OCI-LY3 (cell line): ENCODE measurements at regions not wholly inside any gene's neighbourhood (a gene's known extent, or its start where the extent isn't known, plus 50 kb on each side); places are given as distances from the start of the nearest gene placed in this dataset.
"Not testable (repeated sequence)": the region's sequence is repeated elsewhere in the genome, so short reads cannot be mapped to it uniquely, and the experiment has no call there.

Source experiments
- H2AFZ ChIP-seq: fragments of 200-600, 300-600 bp; shearing (Covaris generic); 2 replicates; pipeline ENCODE4 v1.6.0; 2014; ENCODE audit warnings: antibody characterized with exemption, low read depth, low read length
- H3K27ac ChIP-seq: fragments of 200-600, 300-600 bp; sonication (generic); 2 replicates; pipeline ENCODE4 v1.5.1; 2014; ENCODE audit warnings: mild to moderate bottlenecking, low read length, moderate library complexity, mixed read lengths
- H3K27me3 ChIP-seq: fragments of 200-600, 300-600 bp; sonication (generic); 2 replicates; pipeline ENCODE4 v1.6.1; 2014; ENCODE audit warnings: low read depth, low read length, mixed read lengths
- H3K36me3 ChIP-seq: fragments of 200-600, 300-600 bp; sonication (generic); replicated peaks from 2 replicates; pipeline ENCODE3; 2014; ENCODE audit warnings: low read depth, low read length, mixed read lengths
- H3K4me1 ChIP-seq: fragments of 300-600, 200-600 bp; sonication (generic); 2 replicates; pipeline ENCODE4 v1.6.1; 2014; ENCODE audit warnings: low read length, mixed read lengths
- H3K4me2 ChIP-seq: fragments of 200-600, 300-600 bp; sonication (generic); 2 replicates; pipeline ENCODE4 v1.6.1; 2014; ENCODE audit warnings: low read length, mixed read lengths
- H3K4me3 ChIP-seq: fragments of 300-600, 200-600 bp; sonication (generic); 2 replicates; pipeline ENCODE4 v1.5.1; 2014; ENCODE audit warnings: antibody characterized with exemption, mild to moderate bottlenecking, low read length, moderate library complexity
- H3K79me2 ChIP-seq: fragments of 300-600, 200-600 bp; shearing (Covaris generic); 2 replicates; pipeline ENCODE4 v1.6.1; 2014; ENCODE audit warnings: mild to moderate bottlenecking, low read length, mixed read lengths
- H3K9ac ChIP-seq: fragments of 300-600, 200-600 bp; shearing (Covaris generic); 2 replicates; pipeline ENCODE4 v1.6.0; 2014; ENCODE audit warnings: mild to moderate bottlenecking, low read length, moderate library complexity
- H3K9me3 ChIP-seq: fragments of 200-600, 300-600 bp; shearing (Covaris generic); 2 replicates; pipeline ENCODE4 v1.6.1; 2014; ENCODE audit warnings: low read length, mixed read lengths; ENCODE audit not compliant: insufficient read depth
- H4K20me1 ChIP-seq: fragments of 200-600, 300-600 bp; sonication (generic); 2 replicates; pipeline ENCODE4 v1.6.1; 2016; ENCODE audit warnings: low read length, mixed read lengths; ENCODE audit not compliant: insufficient read depth
- CTCF ChIP-seq: fragments of 200-600, 300-600 bp; sonication (generic); IDR thresholded peaks from 2 replicates; pipeline ENCODE4 v1.5.1; 2014; ENCODE audit warnings: antibody characterized with exemption, low read length, low read depth
- EZH2phosphoT487 ChIP-seq: fragments of 200-600 bp; shearing (Covaris generic); IDR thresholded peaks from 2 replicates; pipeline ENCODE4 v1.6.1; 2018; ENCODE audit warnings: antibody characterized with exemption, mixed run types, low read depth

DNA sequence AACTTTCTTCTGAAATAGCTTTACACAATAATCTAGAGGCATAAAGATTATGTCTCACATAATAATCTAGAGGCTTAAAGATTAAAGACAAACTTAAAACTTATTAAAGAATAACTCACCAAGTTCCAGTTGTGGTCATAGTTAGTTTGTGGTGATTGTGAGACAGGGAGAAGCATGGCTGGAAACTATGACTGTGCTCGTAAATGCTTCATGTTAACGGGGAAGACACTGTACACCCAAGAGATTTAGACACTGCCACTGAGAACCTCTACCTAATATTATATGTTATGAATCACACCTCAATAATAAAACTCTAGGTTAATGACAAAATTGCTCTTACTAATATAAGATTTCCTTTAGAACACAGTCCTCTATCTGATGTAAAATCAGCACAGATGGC lies 541.6 kb downstream of the TMEM121 start:
- H3K36me3 ChIP-seq, result no peaks in the 10 kb centered on the region
- H3K79me2 ChIP-seq, result no peaks in the 10 kb centered on the region
- no peak overlapping the region for H2AFZ ChIP-seq
- H3K4me1 ChIP-seq, result peaks cover 12% of the 10 kb centered on the region
- no peaks in the 10 kb centered on the region for H3K9me3 ChIP-seq
- H4K20me1 ChIP-seq, result no peaks in the 10 kb centered on the region
- no peak overlapping the region for H3K9ac ChIP-seq
- TF ChIP-seq CTCF (no peak), EZH2phosphoT487 (no peak)
- H3K27me3 ChIP-seq, result peaks cover 15% of the 10 kb centered on the region; the same call in 1 of the 2 replicates
- no peak overlapping the region for H3K4me2 ChIP-seq
- H3K27ac ChIP-seq, result no peak overlapping the region
- H3K4me3 ChIP-seq, result no peak overlapping the region

DNA sequence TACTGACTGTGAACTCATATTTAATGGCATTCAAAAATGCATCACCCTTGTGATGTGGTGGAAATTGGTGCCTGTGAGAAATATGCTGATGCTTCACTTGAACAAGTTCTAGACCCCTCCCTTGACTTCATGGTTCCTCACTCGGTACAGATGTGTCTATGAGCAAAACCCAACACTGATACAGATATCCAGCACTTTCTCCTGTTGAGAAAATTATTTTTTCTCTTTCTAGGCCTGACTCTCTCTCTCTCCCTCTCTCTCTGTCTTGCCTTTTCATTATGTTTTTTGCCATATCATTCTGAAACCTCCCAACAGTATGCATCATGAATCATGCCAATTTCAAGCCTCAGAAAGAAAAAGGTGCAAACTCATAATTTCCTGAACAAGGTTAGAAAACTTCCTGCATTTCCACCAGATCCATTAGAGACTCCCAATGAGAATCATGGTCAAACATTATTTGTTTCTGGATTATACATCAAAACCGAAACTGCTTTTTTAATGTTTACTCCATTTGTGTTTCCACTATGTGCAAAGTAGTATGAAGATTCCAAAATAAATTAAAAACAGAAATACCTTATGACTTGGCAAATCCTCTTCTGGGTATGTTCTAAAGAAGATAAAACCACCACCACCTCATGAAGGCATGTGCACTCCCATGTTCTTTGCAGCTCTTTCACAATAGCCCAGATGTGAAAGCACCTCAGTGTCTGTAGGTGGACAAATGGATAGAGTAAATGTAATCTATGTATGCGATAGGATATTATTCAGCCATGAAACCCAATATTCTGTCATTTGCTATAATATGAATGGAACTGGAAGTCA lies 543.6 kb downstream of the TMEM121 start:
- peak overlapping the region; percentile 7; the same call in 1 of the 2 replicates for H3K4me2 ChIP-seq
- H3K36me3 ChIP-seq, result no peaks in the 10 kb centered on the region
- no peak overlapping the region for H3K27ac ChIP-seq
- 0 out of 2 replicates have a peak, but pooled peaks cover 4% of the 10 kb centered on the region for H3K27me3 ChIP-seq
- H2AFZ ChIP-seq, result no peak overlapping the region
- H3K79me2 ChIP-seq, result no peaks in the 10 kb centered on the region
- no peak overlapping the region for H3K9ac ChIP-seq
- H3K4me1 ChIP-seq, result peaks cover 8% of the 10 kb centered on the region
- H4K20me1 ChIP-seq, result no peaks in the 10 kb centered on the region
- no peak overlapping the region for H3K4me3 ChIP-seq
- no peaks in the 10 kb centered on the region for H3K9me3 ChIP-seq
- TF ChIP-seq CTCF, result no peak
- TF ChIP-seq EZH2phosphoT487, result no peak

GRCh38 chr14:106080922-106081321 lies 554.5 kb downstream of the TMEM121 start:
- no peaks in the 10 kb centered on the region for H3K9me3 ChIP-seq
- H4K20me1 ChIP-seq, result no peaks in the 10 kb centered on the region
- H3K27me3 ChIP-seq, result no peaks in the 10 kb centered on the region
- no peaks in the 10 kb centered on the region for H3K79me2 ChIP-seq
- H3K4me2 ChIP-seq, result no peak overlapping the region
- no peak overlapping the region for H2AFZ ChIP-seq
- TF ChIP-seq EZH2phosphoT487 (no peak), CTCF (no peak)
- no peak overlapping the region for H3K4me3 ChIP-seq
- no peaks in the 10 kb centered on the region for H3K4me1 ChIP-seq
- no peaks in the 10 kb centered on the region for H3K36me3 ChIP-seq
- H3K9ac ChIP-seq, result no peak overlapping the region
- no peak overlapping the region for H3K27ac ChIP-seq

- not testable (repeated sequence) for H3K27me3 ChIP-seq, H3K4me1 ChIP-seq, H3K4me2 ChIP-seq, H3K4me3 ChIP-seq, H3K79me2 ChIP-seq, H3K36me3 ChIP-seq, H3K27ac ChIP-seq, H4K20me1 ChIP-seq, H2AFZ ChIP-seq, H3K9ac ChIP-seq, H3K9me3 ChIP-seq
Observed at GRCh38 chr14:106081721-106082120, 555.3 kb downstream of the TMEM121 start.
